DMS53 (cell line): ENCODE measurements at regions not wholly inside any gene's neighbourhood (a gene's known extent, or its start where the extent isn't known, plus 50 kb on each side); places are given as distances from the start of the nearest gene placed in this dataset.
A peak's percentile ranks its signal among the peaks of the same experiment; 100 is the strongest.

ENCODE experiments used
- DNase-seq: peaks from one replicate; lab custom pipeline; 2025; lab: John Stamatoyannopoulos, UW

- no peak for DNase-seq
Measured at GRCh38 chr13:27847669-27848068, 55.4 kb downstream of the GSX1 start.

GRCh38 chr13:27851096-27851850 is 59.0 kb downstream of the GSX1 start:
- DNase-seq = peak; percentile 16

GRCh38 chr13:27852491-27852890 is 60.2 kb downstream of the GSX1 start:
- DNase-seq = no peak

GRCh38 chr13:27853335-27853734 is 61.1 kb downstream of the GSX1 start:
- no peak for DNase-seq

GRCh38 chr13:27853861-27854260 is 61.6 kb downstream of the GSX1 start:
- DNase-seq = no peak

GRCh38 chr13:27854606-27855005 is 62.3 kb downstream of the GSX1 start:
- DNase-seq = peak; percentile 25

GRCh38 chr13:27855381-27855780 is 63.1 kb downstream of the GSX1 start:
- no peak for DNase-seq

- DNase-seq = peak; percentile 81
Measured at GRCh38 chr13:27857282-27857681, 62.5 kb upstream of the PDX1 start.

- no peak for DNase-seq
Measured at GRCh38 chr13:27858046-27858445, 61.8 kb upstream of the PDX1 start.

- DNase-seq = no peak
Measured at GRCh38 chr13:27860743-27861142, 59.1 kb upstream of the PDX1 start.

GRCh38 chr13:27861165-27861564 is 58.6 kb upstream of the PDX1 start:
- DNase-seq = no peak

- DNase-seq = peak; percentile 28
Measured at GRCh38 chr13:27868641-27869435, 51.0 kb upstream of the PDX1 start.

GRCh38 chr13:27869436-27870095 is 50.2 kb upstream of the PDX1 start:
- peak; percentile 32 for DNase-seq
